K562 (cell line): ENCODE measurements at regions not wholly inside any gene's neighbourhood (a gene's known extent, or its start where the extent isn't known, plus 50 kb on each side); places are given as distances from the start of the nearest gene placed in this dataset.

Experiments
- ARNT ChIP-seq, 2 experiments: fragments of 450-650 bp; IDR thresholded peaks; 2 replicates each; pipeline ENCODE4 v1.6.1; 2016; ENCODE audit warnings: mild to moderate bottlenecking in 1 of 2
- CHAMP1 ChIP-seq: fragments of 450-650 bp; IDR thresholded peaks from 2 replicates; pipeline ENCODE4 v1.6.1; 2016; ENCODE audit warnings: mild to moderate bottlenecking
- CTBP1 ChIP-seq: fragments of 450-650 bp; IDR thresholded peaks from 2 replicates; pipeline ENCODE4 v1.6.1; 2016; ENCODE audit warnings: borderline replicate concordance
- FOXK2 ChIP-seq, 2 experiments: fragments of 450-650 bp; IDR thresholded peaks in 1 of 2; conservative IDR thresholded peaks in 1 of 2; 2 replicates each; pipeline ENCODE4 v1.6.1; 2016; ENCODE audit warnings: low read depth in 2 of 2, mild to moderate bottlenecking in 1 of 2
- HDAC6 ChIP-seq: IDR thresholded peaks from 2 replicates; pipeline ENCODE4 v1.6.1; 2012; ENCODE audit warnings: low read depth, mild to moderate bottlenecking, control low read depth, inconsistent platforms, low read length, moderate library complexity
- LARP7 ChIP-seq: fragments of 450-650 bp; IDR thresholded peaks from 2 replicates; pipeline ENCODE4 v1.6.1; 2016
- LEF1 ChIP-seq: fragments of 450-650 bp; IDR thresholded peaks from 2 replicates; pipeline ENCODE4 v1.6.1; 2016; ENCODE audit warnings: mild to moderate bottlenecking
- MAZ ChIP-seq, 2 experiments: fragments of 450-650 bp in 1 of 2; sonication (generic) in 1 of 2; formaldehyde crosslinking; IDR thresholded peaks in 1 of 2; conservative IDR thresholded peaks in 1 of 2; 2 replicates each; pipeline versions ENCODE4 v1.4.0 to v1.5.0; 2020; ENCODE audit warnings: mild to moderate bottlenecking in 1 of 2, missing genetic modification reagents in 1 of 2
- MED1 ChIP-seq: sonication (generic); formaldehyde crosslinking; IDR thresholded peaks from 2 replicates; pipeline ENCODE4 v1.8.1; 2023; ENCODE audit warnings: missing genetic modification reagents, borderline replicate concordance
- PPARD ChIP-seq: fragments of 250-450 bp; sonication (Bioruptor Pico); IDR thresholded peaks from 2 replicates; pipeline ENCODE4 v1.8.0; 2022; ENCODE audit warnings: inconsistent platforms, mild to moderate bottlenecking, moderate library complexity
- PRDM10 ChIP-seq: fragments of 450-650 bp; IDR thresholded peaks from 2 replicates; pipeline ENCODE4 v1.6.1; 2018; ENCODE audit not compliant: partially characterized antibody
- RB1 ChIP-seq: fragments of 450-650 bp; IDR thresholded peaks from 2 replicates; pipeline ENCODE4 v1.6.1; 2017; ENCODE audit warnings: low read depth, mild to moderate bottlenecking
- RCOR1 ChIP-seq, 2 experiments: IDR thresholded peaks; 2 replicates each; pipeline ENCODE4 v1.6.1; 2012; ENCODE audit warnings: low read depth in 2 of 2, low read length in 2 of 2, borderline replicate concordance in 1 of 2, improper control_type of control experiment in 1 of 2
- SFPQ ChIP-seq: fragments of 200-400 bp; formaldehyde crosslinking; IDR thresholded peaks from 2 replicates; pipeline ENCODE4 v1.6.1; 2017; ENCODE audit warnings: mild to moderate bottlenecking, low read depth, low read length, moderate library complexity
- SMAD4 ChIP-seq: fragments of 250-450 bp; sonication (Bioruptor Pico); conservative IDR thresholded peaks from 2 replicates; pipeline ENCODE4 v1.8.0; 2021; ENCODE audit warnings: inconsistent platforms, mild to moderate bottlenecking, moderate library complexity
- ZNF232 ChIP-seq: sonication (generic); formaldehyde crosslinking; IDR thresholded peaks from 2 replicates; pipeline ENCODE4 v1.8.0; 2022; ENCODE audit warnings: mild to moderate bottlenecking, missing genetic modification reagents
- ZNF586 ChIP-seq: fragments of 450-650 bp; formaldehyde crosslinking; conservative IDR thresholded peaks from 2 replicates; pipeline ENCODE4 v1.4.0; 2020; ENCODE audit warnings: mild to moderate bottlenecking, moderate library complexity
- ZNF707 ChIP-seq: fragments of 250-450 bp; sonication (Bioruptor Pico); conservative IDR thresholded peaks from 2 replicates; pipeline ENCODE4 v1.8.0; 2022; ENCODE audit warnings: inconsistent platforms, mild to moderate bottlenecking, moderate library complexity
- TF ChIP-seq, protein P1 (sequence below): fragments of 450-650 bp; formaldehyde crosslinking; IDR thresholded peaks from 2 replicates; pipeline ENCODE4 v1.4.0; 2022; ENCODE audit warnings: missing genetic modification characterization

- TF ChIP-seq, protein P1, sequence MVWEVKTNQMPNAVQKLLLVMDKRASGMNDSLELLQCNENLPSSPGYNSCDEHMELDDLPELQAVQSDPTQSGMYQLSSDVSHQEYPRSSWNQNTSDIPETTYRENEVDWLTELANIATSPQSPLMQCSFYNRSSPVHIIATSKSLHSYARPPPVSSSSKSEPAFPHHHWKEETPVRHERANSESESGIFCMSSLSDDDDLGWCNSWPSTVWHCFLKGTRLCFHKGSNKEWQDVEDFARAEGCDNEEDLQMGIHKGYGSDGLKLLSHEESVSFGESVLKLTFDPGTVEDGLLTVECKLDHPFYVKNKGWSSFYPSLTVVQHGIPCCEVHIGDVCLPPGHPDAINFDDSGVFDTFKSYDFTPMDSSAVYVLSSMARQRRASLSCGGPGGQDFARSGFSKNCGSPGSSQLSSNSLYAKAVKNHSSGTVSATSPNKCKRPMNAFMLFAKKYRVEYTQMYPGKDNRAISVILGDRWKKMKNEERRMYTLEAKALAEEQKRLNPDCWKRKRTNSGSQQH (CRISPR knock-in tag), result no peak
- TF ChIP-seq MAZ (CRISPR knock-in tag; conservative IDR thresholded peaks at IDR 0.05 in 1 of 2, IDR thresholded peaks at IDR 0.05 in 1 of 2) (no peak), CHAMP1 (no peak), PPARD (CRISPR knock-in tag) (no peak), SMAD4 (no peak), FOXK2 (conservative IDR thresholded peaks at IDR 0.05 in 1 of 2, IDR thresholded peaks at IDR 0.05 in 1 of 2; ENCODE audit: low read depth in 2 of 2) (no peak), PRDM10 (peak; percentile 20), RCOR1 (IDR thresholded peaks at IDR 0.05; ENCODE audit: borderline replicate concordance in 1 of 2, low read depth in 2 of 2, low read length in 2 of 2) (0 out of 4 replicates have a peak, but pooled peaks of 1 of the 2 experiments have one; percentile 27), LARP7 (0 out of 2 replicates have a peak, but pooled peaks have one; percentile 59), SFPQ (no peak), ZNF707 (CRISPR knock-in tag) (no peak), ZNF586 (CRISPR knock-in tag) (no peak), MED1 (CRISPR knock-in tag) (no peak), CTBP1 (peak; percentile 55), ARNT (IDR thresholded peaks at IDR 0.05) (peak in 1 of 2 experiments; percentile 64; a peak in 1 of 4 replicates), RB1 (no peak), HDAC6 (no peak), ZNF232 (no peak), LEF1 (0 out of 2 replicates have a peak, but pooled peaks have one; percentile 22)
Observed at GRCh38 chr7:149669121-149669818, 104.1 kb downstream of the ZNF467 start (continued).
